ENCODE measurements at regions not wholly inside any gene's neighbourhood (a gene's known extent, or its start where the extent isn't known, plus 50 kb on each side); places are given as distances from the start of the nearest gene placed in this dataset.
"Not testable (repeated sequence)": the region's sequence is repeated elsewhere in the genome, so short reads cannot be mapped to it uniquely, and the experiment has no call there.

- TF ChIP-seq ZNF462 (CRISPR knock-in tag; IDR thresholded peaks at IDR 0.05), result no peak
- TF ChIP-seq POLR2AphosphoS5 (IDR thresholded peaks at IDR 0.05; ENCODE audit: low read depth), result no peak
- TF ChIP-seq JUNB (IDR thresholded peaks at IDR 0.05; ENCODE audit: unreplicated experiment), result no peak
- TF ChIP-seq STAT1 (IDR thresholded peaks at IDR 0.05; ENCODE audit: unreplicated experiment), result no peak
These were observed 321.9 kb downstream of the REEP3 start (continued) for GRCh38 chr10:63843107-63843506.

- H3K9me3 Mint-ChIP-seq, result peaks cover 38% of the 10 kb centered on the region
- H3K4me3 ChIP-seq; H3K27me3 ChIP-seq (ENCODE audit: insufficient read depth); H3K4me2 ChIP-seq; H3F3A ChIP-seq (replicated peaks; ENCODE audit: low read depth); ATAC-seq; H3K27ac ChIP-seq (ENCODE audit: low read depth); H3K27me3 Mint-ChIP-seq (ENCODE audit: insufficient read depth, low read depth, poor library complexity); H3K79me2 ChIP-seq (replicated peaks; ENCODE audit: insufficient read depth); H2AFZ ChIP-seq; H3K36me3 ChIP-seq (ENCODE audit: insufficient read depth); H3K4me3 Mint-ChIP-seq; H3K27ac Mint-ChIP-seq; DNase-seq (ENCODE audit: low spot score); H4K20me1 ChIP-seq (replicated peaks; ENCODE audit: insufficient read depth): not testable (repeated sequence)
- H3K4me1 Mint-ChIP-seq, result peaks cover 19% of the 10 kb centered on the region
- Histone ChIP-seq H3K4me1 (ENCODE audit: insufficient read depth) (peaks cover 12% of the 10 kb centered on the region), H3K9me2 (ENCODE audit: insufficient read depth) (peaks cover 11% of the 10 kb centered on the region; the same call in 1 of the 2 replicates)
- peaks cover 26% of the 10 kb centered on the region for H3K36me3 Mint-ChIP-seq (ENCODE audit: low read depth)
These were observed 327.7 kb downstream of the REEP3 start for GRCh38 chr10:63848871-63849270.

- H2AFZ ChIP-seq, result no peak overlapping the region
- Mint-ChIP-seq H3K4me3 (no peak overlapping the region), H3K36me3 (ENCODE audit: low read depth) (peaks cover 2% of the 10 kb centered on the region; the same call in 2 of the 3 replicates), H3K27ac (no peak overlapping the region), H3K9me3 (peaks cover 6% of the 10 kb centered on the region), H3K27me3 (ENCODE audit: insufficient read depth, low read depth, poor library complexity) (peaks cover 5% of the 10 kb centered on the region), H3K4me1 (peaks cover 14% of the 10 kb centered on the region; the same call in 2 of the 3 replicates)
- DNase-seq (ENCODE audit: low spot score), result no peak
- ATAC-seq, result no peak
- no peaks in the 10 kb centered on the region for H3K79me2 ChIP-seq (replicated peaks; ENCODE audit: insufficient read depth)
- H3K27ac ChIP-seq (ENCODE audit: low read depth), result no peak overlapping the region
- H3F3A ChIP-seq (replicated peaks; ENCODE audit: low read depth), result no peaks in the 10 kb centered on the region
- H3K4me1 ChIP-seq (ENCODE audit: insufficient read depth), result no peaks in the 10 kb centered on the region; the same call in 1 of the 2 replicates
- H3K4me3 ChIP-seq, result no peak overlapping the region
- H3K36me3 ChIP-seq (ENCODE audit: insufficient read depth), result no peaks in the 10 kb centered on the region
- H4K20me1 ChIP-seq (replicated peaks; ENCODE audit: insufficient read depth), result no peaks in the 10 kb centered on the region
- H3K27me3 ChIP-seq (ENCODE audit: insufficient read depth), result no peaks in the 10 kb centered on the region
- H3K4me2 ChIP-seq, result no peak overlapping the region
- 0 out of 2 replicates have a peak, but pooled peaks cover 2% of the 10 kb centered on the region for H3K9me2 ChIP-seq (ENCODE audit: insufficient read depth)
- no peak for TF ChIP-seq EZH2phosphoT487 (IDR thresholded peaks at IDR 0.05; ENCODE audit: unreplicated experiment)
- no peak for TF ChIP-seq CTCF (conservative IDR thresholded peaks at IDR 0.05; ENCODE audit: low read depth in 2 of 2)
- no peak for TF ChIP-seq ETS1 (IDR thresholded peaks at IDR 0.05)
- no peak for TF ChIP-seq ZNF114 (CRISPR knock-in tag; IDR thresholded peaks at IDR 0.05)
These were observed 341.7 kb downstream of the REEP3 start for GRCh38 chr10:63862860-63863259.
